Motor neuron (in vitro differentiated cells): ENCODE measurements at regions not wholly inside any gene's neighbourhood (a gene's known extent, or its start where the extent isn't known, plus 50 kb on each side); places are given as distances from the start of the nearest gene placed in this dataset.

Experiments
- ATAC-seq, 8 experiments: fragments of 200-7000 bp; cut with Tn5 transposase; replicated peaks in 6 of 8; 2 replicates each; pipeline ENCODE4 v1.8.0; 2021; ENCODE audit warnings: mild to moderate bottlenecking in 8 of 8, moderate library complexity in 8 of 8
- H3K27ac ChIP-seq, 2 donors: fragments of 250-450 bp; sonication (Bioruptor Pico); 2 replicates each; pipeline ENCODE4 v1.9.0; 2021; ENCODE audit warnings: antibody characterized with exemption in 2 of 2, mild to moderate bottlenecking in 2 of 2, moderate library complexity in 1 of 2
- H3K4me1 ChIP-seq, 2 donors: fragments of 250-450 bp; sonication (Bioruptor Pico); replicated peaks in 1 of 2; 2 replicates each; pipeline ENCODE4 v1.6.1; 2021; ENCODE audit warnings: antibody characterized with exemption in 2 of 2, mild to moderate bottlenecking in 2 of 2, moderate library complexity in 1 of 2
- H3K4me3 ChIP-seq, 5 donors: fragments of 250-450 bp; sonication (Bioruptor Pico); 2 replicates each; pipeline ENCODE4 v1.9.0; 2021; ENCODE audit warnings: antibody characterized with exemption in 5 of 5, mild to moderate bottlenecking in 5 of 5, moderate library complexity in 4 of 5
- WGBS, 10 experiments: fragments of 450-650 bp; shearing (Covaris generic); methylation state at CpG; one replicate each; pipeline ENCODE4 v1.0.0; 2022; 5-methylcytosine and 5-hydroxymethylcytosine counted together
- in situ Hi-C, 9 experiments: fragments of 400-800 bp; cut with MboI; loops; one replicate each; pipeline ENCODE4 v1.15.0; 2021; ENCODE audit warnings: low sequenced_read_pairs in 9 of 9, low pct_unique_long_range_greater_than_20kb in 2 of 9; ENCODE audit not compliant: unreplicated experiment in 9 of 9

- 43 to 100% (median 79%) methylated on average over 1 to 4 of the region's 6 CpGs; no CpG with 5 or more reads in 2 of the 10 experiments for WGBS, 10 experiments
- peaks cover 3 to 16% of the 10 kb centered on the region in 2 donors for H3K4me1 ChIP-seq
- no peak overlapping the region for H3K27ac ChIP-seq
- ATAC-seq, result no peak
- in situ Hi-C loops, result no loop called here
- no peak overlapping the region for H3K4me3 ChIP-seq
Measured at GRCh38 chr6:44500074-44500473, 112.6 kb downstream of the CDC5L start.

- no peak for ATAC-seq
- WGBS, 10 experiments, result 20 to 100% (median 83%) methylated on average over 1 to 2 of the region's 4 CpGs; no CpG with 5 or more reads in 1 of the 10 experiments
- Histone ChIP-seq H3K27ac (no peak overlapping the region), H3K4me1 (peaks cover 3 to 17% of the 10 kb centered on the region in 2 donors), H3K4me3 (no peak overlapping the region)
- in situ Hi-C loops, result no loop called here
Measured at GRCh38 chr6:44503471-44503870, 116.0 kb downstream of the CDC5L start.

- in situ Hi-C loops, result no loop called here
- WGBS, 10 experiments, result 0 to 57% (median 29%) methylated on average over 1 to 5 of the region's 5 CpGs
- peak in 7 of 8 experiments; percentile 27 to 91 (median 81) for ATAC-seq
- Histone ChIP-seq H3K27ac (no peak overlapping the region), H3K4me1 (peaks cover 3 to 17% of the 10 kb centered on the region in 2 donors), H3K4me3 (no peak overlapping the region)
Measured at GRCh38 chr6:44504301-44504791, 116.8 kb downstream of the CDC5L start.

- 40 to 100% (median 76%) methylated on average over 1 to 3 of the region's 4 CpGs; no CpG with 5 or more reads in 2 of the 10 experiments for WGBS, 10 experiments
- Histone ChIP-seq H3K4me3 (no peak overlapping the region), H3K27ac (no peak overlapping the region), H3K4me1 (peaks cover 3 to 17% of the 10 kb centered on the region in 2 donors)
- no peak for ATAC-seq
- in situ Hi-C loops, result no loop called here
Measured at GRCh38 chr6:44505751-44506150, 118.2 kb downstream of the CDC5L start.

GRCh38 chr6:44507014-44507413 lies 119.5 kb downstream of the CDC5L start:
- no peak for ATAC-seq
- in situ Hi-C loops, result no loop called here
- Histone ChIP-seq H3K27ac (no peak overlapping the region), H3K4me3 (no peak overlapping the region), H3K4me1 (peaks cover 3 to 17% of the 10 kb centered on the region in 2 donors)
- WGBS, 10 experiments, result 71 to 100% (median 84%) methylated on average over 1 of the region's 1 CpG; no CpG with 5 or more reads in 3 of the 10 experiments

- no peak for ATAC-seq
- whole genome bisulfite sequencing, 10 experiments, result 80 to 100% (median 100%) methylated on average over 1 of the region's 1 CpG; no CpG with 5 or more reads in 5 of the 10 experiments
- in situ Hi-C loops, result no loop called here
Measured at GRCh38 chr6:44508646-44509045, 121.1 kb downstream of the CDC5L start.

GRCh38 chr6:44511126-44511525 lies 123.6 kb downstream of the CDC5L start:
- ATAC-seq, result no peak
- in situ Hi-C loops, result no loop called here
- Histone ChIP-seq H3K4me1 (no peaks in the 10 kb centered on the region), H3K4me3 (no peak overlapping the region), H3K27ac (no peak overlapping the region)
- WGBS, 10 experiments, result 55 to 93% (median 70%) methylated on average over 2 to 3 of the region's 3 CpGs; no CpG with 5 or more reads in 3 of the 10 experiments

More at GRCh38 chr6:44508646-44509045, 121.1 kb downstream of the CDC5L start:
- Histone ChIP-seq H3K27ac (no peak overlapping the region), H3K4me1 (peaks cover 3 to 15% of the 10 kb centered on the region in 2 donors), H3K4me3 (no peak overlapping the region)

- no peaks in the 10 kb centered on the region for H3K4me1 ChIP-seq
- H3K4me3 ChIP-seq, result no peak overlapping the region
- 17 to 100% (median 91%) methylated on average over 1 to 6 of the region's 7 CpGs for WGBS, 10 experiments
- in situ Hi-C loops, result no loop called here
- peak in 3 of 8 experiments; percentile 59 to 76 (median 69) for ATAC-seq
- H3K27ac ChIP-seq, result no peak overlapping the region
Measured at GRCh38 chr6:44512868-44513741, 125.6 kb downstream of the CDC5L start.

- 76 to 100% (median 84%) methylated on average over 1 to 2 of the region's 2 CpGs; no CpG with 5 or more reads in 4 of the 10 experiments for WGBS, 10 experiments
- no peak for ATAC-seq
- in situ Hi-C loops, result no loop called here
- Histone ChIP-seq H3K4me3 (no peak overlapping the region), H3K4me1 (no peaks in the 10 kb centered on the region), H3K27ac (no peak overlapping the region)
Measured at GRCh38 chr6:44514085-44514484, 126.6 kb downstream of the CDC5L start.

- in situ Hi-C loops, result no loop called here
Measured at GRCh38 chr6:44514576-44515193, 127.2 kb downstream of the CDC5L start.

GRCh38 chr6:44522871-44523270 lies 135.4 kb downstream of the CDC5L start:
- in situ Hi-C loops, result no loop called here
- WGBS, 10 experiments, result 83 to 93% (median 84%) methylated on average over 2 to 3 of the region's 4 CpGs; no CpG with 5 or more reads in 7 of the 10 experiments
- H3K27ac ChIP-seq, result no peak overlapping the region
- H3K4me3 ChIP-seq, result no peak overlapping the region
- no peaks in the 10 kb centered on the region for H3K4me1 ChIP-seq
- no peak for ATAC-seq

More at GRCh38 chr6:44514576-44515193, 127.2 kb downstream of the CDC5L start:
- ATAC-seq, result no peak
- Histone ChIP-seq H3K27ac (no peak overlapping the region), H3K4me3 (no peak overlapping the region), H3K4me1 (no peaks in the 10 kb centered on the region)
- 68 to 100% methylated on average over 1 to 3 of the region's 3 CpGs; no CpG with 5 or more reads in 8 of the 10 experiments for WGBS, 10 experiments

- Histone ChIP-seq H3K27ac (no peak overlapping the region), H3K4me3 (no peak overlapping the region), H3K4me1 (no peaks in the 10 kb centered on the region)
- 49 to 100% (median 79%) methylated on average over 1 to 4 of the region's 6 CpGs; no CpG with 5 or more reads in 2 of the 10 experiments for WGBS, 10 experiments
- ATAC-seq, result no peak
- in situ Hi-C loops, result no loop called here
Measured at GRCh38 chr6:44524476-44525227, 137.1 kb downstream of the CDC5L start.
